Caco-2 (cell line): ENCODE measurements at regions not wholly inside any gene's neighbourhood (a gene's known extent, or its start where the extent isn't known, plus 50 kb on each side); places are given as distances from the start of the nearest gene placed in this dataset.

Source experiments
- BruUV-seq: library from RNA; stranded (reverse); fragments of 400-500 nt; replicated peaks from 2 replicates; lab custom pipeline; 2021; lab: Mats Ljungman, UMichigan
- CTCF ChIA-PET: fragments of 300-600 bp; sonication (Branson Sonifier 250); formaldehyde crosslinking; loops from one replicate; lab custom pipeline; 2022; ENCODE audit warnings: antibody characterized with exemption; lab: Charles Lee
- POLR2A ChIA-PET: fragments of 300-600 bp; sonication (Branson Sonifier 250); formaldehyde crosslinking; loops from one replicate; lab custom pipeline; 2022; ENCODE audit warnings: antibody characterized with exemption; lab: Charles Lee
- DNase-seq, 2 experiments: peaks; one replicate each; pipeline versions ENCODE4 v3.0.0 to v3.0.0-alpha.2; 2020 to 2022
- H3K27me3 ChIP-seq: replicated peaks from 2 replicates; pipeline ENCODE4 v1.6.0; 2011; ENCODE audit warnings: low read length; ENCODE audit not compliant: control insufficient read depth, insufficient read depth
- H3K36me3 ChIP-seq: 2 replicates; pipeline ENCODE4 v1.5.1; 2011; ENCODE audit warnings: low read length; ENCODE audit not compliant: control insufficient read depth, insufficient read depth
- H3K4me1 ChIP-seq: fragments of 250-450 bp; sonication (Bioruptor Pico); 2 replicates; pipeline ENCODE4 v1.5.1; 2020; ENCODE audit warnings: mild to moderate bottlenecking
- H3K4me3 ChIP-seq: 2 replicates; pipeline ENCODE4 v1.5.1; 2011; ENCODE audit warnings: low read depth, mild to moderate bottlenecking, control low read depth, low read length
- H3K9me3 ChIP-seq: fragments of 250-450 bp; sonication (Bioruptor Pico); 2 replicates; pipeline ENCODE4 v1.5.1; 2020; ENCODE audit warnings: mild to moderate bottlenecking, moderate library complexity
- H3K27ac Mint-ChIP-seq: one replicate; pipeline ENCODE4 v1.8.0; 2022; ENCODE audit warnings: mixed read lengths; ENCODE audit not compliant: unreplicated experiment
- H3K27me3 Mint-ChIP-seq: one replicate; pipeline ENCODE4 v1.8.0; 2022; ENCODE audit warnings: mixed read lengths; ENCODE audit not compliant: insufficient read depth, unreplicated experiment
- H3K36me3 Mint-ChIP-seq: one replicate; pipeline ENCODE4 v1.8.0; 2022; ENCODE audit warnings: mild to moderate bottlenecking, mixed read lengths; ENCODE audit not compliant: insufficient read depth, unreplicated experiment
- H3K4me1 Mint-ChIP-seq: one replicate; pipeline ENCODE4 v1.8.0; 2022; ENCODE audit warnings: low read depth, mixed read lengths; ENCODE audit not compliant: unreplicated experiment
- H3K4me3 Mint-ChIP-seq: one replicate; pipeline ENCODE4 v1.8.0; 2022; ENCODE audit warnings: mild to moderate bottlenecking, moderate library complexity, mixed read lengths; ENCODE audit not compliant: unreplicated experiment
- H3K9me3 Mint-ChIP-seq: one replicate; pipeline ENCODE4 v1.8.0; 2022; ENCODE audit warnings: mixed read lengths; ENCODE audit not compliant: unreplicated experiment
- intact Hi-C: fragments of 100-400 bp; cut with micrococcal nuclease; formaldehyde crosslinking; loops from one replicate; pipeline ENCODE4 v1.10.0; 2022; ENCODE audit not compliant: unreplicated experiment
- TF ChIP-seq, protein P1 (sequence below), 2 experiments: fragments of 200-600 bp in 1 of 2; IDR thresholded peaks; 1 replicate in 1 of 2; 2 replicates in 1 of 2; pipeline versions ENCODE4 v1.5.1 to v1.8.0; 2011 to 2022; ENCODE audit warnings: antibody characterized with exemption in 1 of 2, control low read depth in 1 of 2, inconsistent platforms in 1 of 2, low read depth in 1 of 2, low read length in 1 of 2, mild to moderate bottlenecking in 1 of 2, moderate library complexity in 1 of 2; ENCODE audit not compliant: insufficient read depth in 1 of 2, severe bottlenecking in 1 of 2, unreplicated experiment in 1 of 2

DNA sequence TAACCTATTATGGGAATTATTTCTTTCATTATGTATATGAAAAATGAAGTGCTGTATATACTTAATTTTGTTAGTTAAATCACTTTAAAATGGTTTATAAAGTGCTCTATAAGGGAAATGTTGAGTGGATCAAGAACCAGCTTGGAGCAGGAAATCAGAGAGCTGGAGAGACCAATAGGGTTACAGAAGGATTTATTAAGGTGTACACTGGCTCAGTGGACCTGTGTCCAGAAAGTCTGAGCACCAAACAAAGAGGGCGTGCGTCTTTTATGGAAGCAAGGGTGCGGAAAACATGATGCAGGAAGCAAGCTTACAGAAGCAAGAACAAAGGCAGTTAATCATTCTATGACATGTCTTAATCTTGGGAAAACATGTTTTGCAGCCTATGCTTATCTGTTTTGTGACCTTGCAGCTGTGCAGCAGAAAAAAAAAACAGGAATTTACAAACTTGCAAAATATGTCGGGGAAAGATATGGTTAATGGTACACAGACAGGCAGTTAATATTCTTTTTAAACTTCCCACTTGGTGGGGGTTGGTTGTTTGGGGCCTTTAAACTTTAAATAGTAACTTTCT, 65.2 kb upstream of the SLC35G4 start:
- Mint-ChIP-seq H3K4me1 (no peaks in the 10 kb centered on the region), H3K27ac (no peak overlapping the region), H3K27me3 (no peaks in the 10 kb centered on the region), H3K4me3 (no peak overlapping the region), H3K9me3 (peaks cover 36% of the 10 kb centered on the region), H3K36me3 (no peaks in the 10 kb centered on the region)
- POLR2A ChIA-PET: no interaction called here
- Histone ChIP-seq H3K4me1 (no peaks in the 10 kb centered on the region), H3K4me3 (no peak overlapping the region), H3K27me3 (no peaks in the 10 kb centered on the region), H3K9me3 (peaks cover 19% of the 10 kb centered on the region), H3K36me3 (no peaks in the 10 kb centered on the region)
- peak in 1 of 2 experiments; percentile 8 for DNase-seq
- CTCF ChIA-PET: no interaction called here
- no TSS peak for BruUV-seq
- TF ChIP-seq, protein P1, sequence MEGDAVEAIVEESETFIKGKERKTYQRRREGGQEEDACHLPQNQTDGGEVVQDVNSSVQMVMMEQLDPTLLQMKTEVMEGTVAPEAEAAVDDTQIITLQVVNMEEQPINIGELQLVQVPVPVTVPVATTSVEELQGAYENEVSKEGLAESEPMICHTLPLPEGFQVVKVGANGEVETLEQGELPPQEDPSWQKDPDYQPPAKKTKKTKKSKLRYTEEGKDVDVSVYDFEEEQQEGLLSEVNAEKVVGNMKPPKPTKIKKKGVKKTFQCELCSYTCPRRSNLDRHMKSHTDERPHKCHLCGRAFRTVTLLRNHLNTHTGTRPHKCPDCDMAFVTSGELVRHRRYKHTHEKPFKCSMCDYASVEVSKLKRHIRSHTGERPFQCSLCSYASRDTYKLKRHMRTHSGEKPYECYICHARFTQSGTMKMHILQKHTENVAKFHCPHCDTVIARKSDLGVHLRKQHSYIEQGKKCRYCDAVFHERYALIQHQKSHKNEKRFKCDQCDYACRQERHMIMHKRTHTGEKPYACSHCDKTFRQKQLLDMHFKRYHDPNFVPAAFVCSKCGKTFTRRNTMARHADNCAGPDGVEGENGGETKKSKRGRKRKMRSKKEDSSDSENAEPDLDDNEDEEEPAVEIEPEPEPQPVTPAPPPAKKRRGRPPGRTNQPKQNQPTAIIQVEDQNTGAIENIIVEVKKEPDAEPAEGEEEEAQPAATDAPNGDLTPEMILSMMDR (IDR thresholded peaks at IDR 0.05; ENCODE audit: insufficient read depth in 1 of 2, low read depth in 1 of 2, low read length in 1 of 2, severe bottlenecking in 1 of 2, unreplicated experiment in 1 of 2): no peak
- intact Hi-C loops: no loop called here

DNA sequence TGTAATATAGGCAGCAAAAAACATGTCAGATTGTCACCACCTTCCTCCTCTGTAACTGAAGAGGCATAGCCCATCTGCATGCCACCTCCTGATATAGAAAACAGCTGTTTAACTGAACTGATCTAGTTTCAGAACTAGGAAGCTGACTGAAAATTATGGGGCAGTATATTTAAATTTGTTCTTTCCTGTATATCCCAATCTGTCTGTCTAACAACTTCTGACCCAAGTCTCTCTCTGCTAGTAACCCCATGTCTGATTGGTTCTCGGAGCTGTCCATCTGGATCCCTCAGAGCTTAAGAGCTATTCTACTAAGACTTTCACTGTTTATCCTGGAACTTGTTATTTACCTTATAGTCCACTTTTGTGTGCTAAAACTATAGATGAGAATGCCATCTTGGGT, 68.2 kb upstream of the SLC35G4 start:
- no peaks in the 10 kb centered on the region for H3K27me3 Mint-ChIP-seq
- TF ChIP-seq, protein P1 (IDR thresholded peaks at IDR 0.05; ENCODE audit: insufficient read depth in 1 of 2, low read depth in 1 of 2, low read length in 1 of 2, severe bottlenecking in 1 of 2, unreplicated experiment in 1 of 2): no peak
- no peaks in the 10 kb centered on the region for H3K4me1 Mint-ChIP-seq
- H3K27ac Mint-ChIP-seq: no peak overlapping the region
- ChIA-PET POLR2A (no interaction called here), CTCF (no interaction called here)
- H3K9me3 ChIP-seq: peaks cover 19% of the 10 kb centered on the region
- no peaks in the 10 kb centered on the region for H3K36me3 Mint-ChIP-seq
- intact Hi-C loops: no loop called here
- no peaks in the 10 kb centered on the region for H3K4me1 ChIP-seq
- H3K36me3 ChIP-seq: no peaks in the 10 kb centered on the region
- H3K27me3 ChIP-seq: no peaks in the 10 kb centered on the region
- BruUV-seq: no TSS peak
- DNase-seq: no peak
- no peak overlapping the region for H3K4me3 Mint-ChIP-seq
- H3K9me3 Mint-ChIP-seq: peaks cover 42% of the 10 kb centered on the region
- H3K4me3 ChIP-seq: no peak overlapping the region

DNA sequence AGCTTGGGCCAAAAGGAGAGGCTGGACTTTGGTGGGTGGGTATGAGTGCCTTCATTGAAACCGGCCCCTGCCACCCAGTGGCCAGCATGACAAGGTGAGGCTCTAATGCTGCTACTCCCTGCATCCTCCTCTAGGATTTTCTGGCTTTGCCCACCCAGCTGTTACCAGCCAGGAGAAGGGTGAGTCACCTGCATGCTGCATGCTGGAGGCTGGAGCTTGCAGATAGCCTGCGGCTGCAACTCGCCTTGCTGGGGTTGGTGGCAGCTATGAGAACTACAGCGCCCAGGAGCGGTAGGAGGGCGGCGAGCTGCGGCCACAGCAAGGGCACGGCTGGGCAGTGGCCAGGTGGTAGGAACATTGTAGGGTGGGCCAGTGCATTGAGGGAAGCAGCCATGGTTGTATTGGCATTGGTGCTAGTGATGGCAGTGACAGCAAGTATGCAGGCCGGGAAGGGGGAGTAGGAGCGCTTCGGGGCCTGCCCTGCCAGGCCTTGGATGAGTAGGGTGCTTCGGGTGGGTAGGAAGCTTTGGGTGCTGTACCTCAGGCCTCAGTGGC, 75.4 kb upstream of the SLC35G4 start:
- Histone ChIP-seq H3K27me3 (no peaks in the 10 kb centered on the region; the same call in 1 of the 2 replicates), H3K9me3 (no peaks in the 10 kb centered on the region; the same call in 1 of the 2 replicates), H3K4me1 (no peaks in the 10 kb centered on the region), H3K4me3 (no peak overlapping the region), H3K36me3 (no peaks in the 10 kb centered on the region)
- H3K9me3 Mint-ChIP-seq: peaks cover 45% of the 10 kb centered on the region
- BruUV-seq: no TSS peak
- no peak overlapping the region for H3K4me3 Mint-ChIP-seq
- H3K27me3 Mint-ChIP-seq: no peaks in the 10 kb centered on the region
- H3K4me1 Mint-ChIP-seq: no peaks in the 10 kb centered on the region
- TF ChIP-seq, protein P1 (IDR thresholded peaks at IDR 0.05; ENCODE audit: insufficient read depth in 1 of 2, low read depth in 1 of 2, low read length in 1 of 2, severe bottlenecking in 1 of 2, unreplicated experiment in 1 of 2): no peak
- ChIA-PET POLR2A (no interaction called here), CTCF (no interaction called here)
- intact Hi-C loops: no loop called here
- H3K27ac Mint-ChIP-seq: no peak overlapping the region
- no peaks in the 10 kb centered on the region for H3K36me3 Mint-ChIP-seq
- DNase-seq: no peak
